ENCODE measurements at regions not wholly inside any gene's neighbourhood (a gene's known extent, or its start where the extent isn't known, plus 50 kb on each side); places are given as distances from the start of the nearest gene placed in this dataset.

- TF ChIP-seq RAD21 (IDR thresholded peaks at IDR 0.05; ENCODE audit: low read depth) (no peak), CTCF (IDR thresholded peaks at IDR 0.05 in 2 of 3, conservative IDR thresholded peaks at IDR 0.05 in 1 of 3; ENCODE audit: borderline replicate concordance in 1 of 3, insufficient read depth in 1 of 3, low read depth in 2 of 3, low read length in 2 of 3) (no peak), REST (IDR thresholded peaks at IDR 0.05; ENCODE audit: low read depth) (no peak), SRF (IDR thresholded peaks at IDR 0.05; ENCODE audit: low read depth) (no peak), POLR2A (IDR thresholded peaks at IDR 0.05; ENCODE audit: borderline replicate concordance, extremely low read depth, insufficient read depth, insufficient read length) (no peak), POLR2AphosphoS5 (IDR thresholded peaks at IDR 0.05; ENCODE audit: low read depth, low read length) (no peak), CEBPB (IDR thresholded peaks at IDR 0.05; ENCODE audit: low read depth) (no peak), JUND (IDR thresholded peaks at IDR 0.05) (no peak), ZFX (IDR thresholded peaks at IDR 0.05) (no peak), SP1 (IDR thresholded peaks at IDR 0.05; ENCODE audit: low read depth) (no peak), EZH2 (IDR thresholded peaks at IDR 0.05) (no peak), MAX (IDR thresholded peaks at IDR 0.05) (no peak)
These were observed 143.8 kb upstream of the BMPER start for GRCh38 chr7:33761449-33762080.

Measured in HCT116 (cell line).